ENCODE measurements at regions not wholly inside any gene's neighbourhood (a gene's known extent, or its start where the extent isn't known, plus 50 kb on each side); places are given as distances from the start of the nearest gene placed in this dataset.
"Not testable (repeated sequence)": the region's sequence is repeated elsewhere in the genome, so short reads cannot be mapped to it uniquely, and the experiment has no call there.

- DNase-seq (ENCODE audit: low read depth in 3 of 3): no peak
Measured at GRCh38 chr3:25151281-25151902, 276.7 kb upstream of the RARB start.

DNA sequence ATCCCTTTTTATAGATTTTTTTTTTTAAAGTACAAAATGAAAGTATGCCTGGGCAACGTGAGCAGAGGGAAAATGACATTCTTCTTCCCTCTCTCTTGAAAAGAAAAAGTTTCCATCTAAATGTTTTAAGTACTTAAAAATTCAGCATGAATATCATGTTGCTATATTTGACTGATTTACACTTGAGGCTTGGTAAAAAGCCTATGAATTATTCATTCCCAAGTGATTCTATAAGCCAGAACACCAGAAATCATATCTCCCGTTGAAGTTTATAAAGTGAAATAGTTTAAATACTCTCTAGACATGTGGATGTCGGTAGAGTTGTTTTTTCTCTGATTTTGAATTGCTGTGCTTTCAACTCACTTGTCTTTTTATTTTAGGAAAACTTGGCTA is 276.2 kb upstream of the RARB start:
- no peak for DNase-seq (ENCODE audit: low read depth in 3 of 3)

- no peak for DNase-seq (ENCODE audit: low read depth in 3 of 3)
Measured at GRCh38 chr3:25153136-25153535, 274.9 kb upstream of the RARB start.

- no peak for DNase-seq (ENCODE audit: low read depth in 3 of 3)
Measured at GRCh38 chr3:25153561-25153960, 274.5 kb upstream of the RARB start.

DNA sequence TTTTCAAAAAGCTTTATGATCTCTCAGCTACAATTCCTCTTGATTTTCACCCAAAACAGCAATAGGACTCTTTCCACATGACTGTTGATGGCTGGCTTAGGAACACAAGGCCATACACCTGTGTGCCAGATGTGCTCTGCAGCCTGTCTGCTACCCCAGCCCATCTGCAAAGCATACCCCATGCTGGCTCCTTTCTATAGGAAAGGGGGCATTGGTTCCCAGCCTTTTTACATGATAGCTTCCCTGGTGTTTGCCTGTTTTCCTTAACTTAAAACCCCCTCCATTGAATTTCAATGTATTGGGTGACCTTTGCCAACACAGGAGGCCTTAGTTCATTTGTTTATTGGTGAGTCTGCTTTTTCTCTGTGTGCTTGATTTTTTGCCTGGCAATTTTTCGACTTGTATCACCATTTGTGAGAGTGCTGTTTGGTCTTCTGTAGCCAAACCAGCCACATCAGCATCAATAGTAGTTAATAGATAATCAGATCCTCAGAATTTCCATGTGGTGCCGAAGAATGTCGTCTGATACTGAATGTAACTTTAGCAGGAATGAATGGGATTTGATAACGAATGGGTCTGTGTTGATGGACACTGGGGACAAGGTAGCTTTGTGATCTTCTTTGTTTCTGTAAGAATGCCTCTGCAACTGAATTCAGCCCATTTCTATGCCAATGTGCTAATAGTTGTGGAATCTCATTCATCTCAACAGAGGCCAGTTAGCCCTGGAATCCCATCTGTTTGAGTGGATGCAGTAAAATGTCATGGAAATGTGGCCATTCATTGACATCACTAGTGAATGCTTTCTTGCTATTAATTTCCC is 272.2 kb upstream of the RARB start:
- DNase-seq (ENCODE audit: low read depth in 3 of 3): no peak

- no peak for DNase-seq (ENCODE audit: low read depth in 3 of 3)
Measured at GRCh38 chr3:25156626-25157025, 271.4 kb upstream of the RARB start.

- DNase-seq (ENCODE audit: low read depth in 3 of 3): no peak
Measured at GRCh38 chr3:25165306-25165705, 262.8 kb upstream of the RARB start.

GRCh38 chr3:25166016-25166415 is 262.0 kb upstream of the RARB start:
- DNase-seq (ENCODE audit: low read depth in 3 of 3): no peak

- no peak for DNase-seq (ENCODE audit: low read depth in 3 of 3)
Measured at GRCh38 chr3:25169151-25169550, 258.9 kb upstream of the RARB start.

DNA sequence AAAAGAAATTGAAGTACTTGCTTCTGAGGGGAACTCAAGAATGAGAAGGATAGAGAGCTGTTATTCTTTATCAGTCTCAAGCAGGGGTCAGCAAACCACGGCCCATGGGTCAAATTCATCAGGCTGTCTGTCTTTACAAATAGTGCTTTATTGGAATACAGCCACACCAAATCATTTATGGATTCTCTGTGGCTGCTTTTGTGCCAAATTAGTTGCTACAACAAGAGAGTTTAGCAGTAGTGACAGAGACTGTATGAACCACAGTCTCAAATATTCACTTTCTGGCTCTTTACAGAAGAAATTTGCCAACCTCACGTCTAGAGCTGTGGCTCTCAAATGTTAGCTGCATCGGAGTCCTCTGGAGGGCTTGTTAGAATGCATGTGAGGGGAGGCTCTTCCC is 258.0 kb upstream of the RARB start:
- no peak for DNase-seq (ENCODE audit: low read depth in 3 of 3)

- no peak for DNase-seq (ENCODE audit: low read depth in 3 of 3)
Measured at GRCh38 chr3:25171118-25171807, 256.8 kb upstream of the RARB start.

- no peak for DNase-seq (ENCODE audit: low read depth in 3 of 3)
Measured at GRCh38 chr3:25171897-25172296, 256.2 kb upstream of the RARB start.

DNA sequence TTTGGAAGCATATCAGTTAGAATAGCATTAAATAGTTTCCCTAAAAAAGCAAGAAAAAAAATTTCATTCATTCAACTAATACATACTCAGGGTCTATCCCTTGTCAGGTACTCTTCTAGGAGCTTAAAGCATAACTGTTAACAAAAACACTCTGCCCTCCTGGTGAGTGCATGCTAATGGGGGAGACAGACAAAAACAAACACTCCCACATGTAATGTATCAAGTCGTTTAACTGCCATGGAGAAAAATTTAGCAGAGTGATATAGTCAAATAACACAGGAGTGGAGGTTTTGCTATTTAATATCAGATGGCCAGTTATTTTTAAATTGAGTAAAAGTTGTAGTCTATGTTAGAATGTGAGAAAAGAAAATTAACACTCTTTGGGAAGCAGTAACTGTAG is 254.5 kb upstream of the RARB start:
- DNase-seq (ENCODE audit: low read depth in 3 of 3): no peak

GRCh38 chr3:25174251-25174650 is 253.8 kb upstream of the RARB start:
- no peak for DNase-seq (ENCODE audit: low read depth in 3 of 3)

GRCh38 chr3:25177041-25177440 is 251.0 kb upstream of the RARB start:
- no peak for DNase-seq (ENCODE audit: low read depth in 3 of 3)

DNA sequence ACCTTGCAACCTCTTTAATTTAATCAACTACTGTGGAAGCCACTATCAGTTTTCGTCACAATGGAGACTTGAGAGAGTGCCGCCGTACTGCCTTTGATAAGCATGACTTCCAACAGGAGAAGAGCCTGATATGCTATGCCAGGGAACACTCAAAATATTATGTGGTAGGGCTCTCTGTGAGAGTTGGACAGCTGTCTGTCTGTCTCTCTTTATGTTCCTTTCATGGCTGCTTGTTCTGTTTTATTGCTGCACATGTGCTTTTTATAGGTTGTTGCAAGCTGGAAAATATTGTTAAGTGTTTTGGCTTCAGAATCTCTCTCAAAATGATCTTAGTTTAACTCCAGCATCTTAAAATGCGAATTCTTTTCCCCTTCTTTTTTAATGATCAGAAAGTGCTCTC is 249.4 kb upstream of the RARB start:
- no peak for DNase-seq (ENCODE audit: low read depth in 3 of 3)

- no peak for DNase-seq (ENCODE audit: low read depth in 3 of 3)
Measured at GRCh38 chr3:25181096-25181495, 247.0 kb upstream of the RARB start.

DNA sequence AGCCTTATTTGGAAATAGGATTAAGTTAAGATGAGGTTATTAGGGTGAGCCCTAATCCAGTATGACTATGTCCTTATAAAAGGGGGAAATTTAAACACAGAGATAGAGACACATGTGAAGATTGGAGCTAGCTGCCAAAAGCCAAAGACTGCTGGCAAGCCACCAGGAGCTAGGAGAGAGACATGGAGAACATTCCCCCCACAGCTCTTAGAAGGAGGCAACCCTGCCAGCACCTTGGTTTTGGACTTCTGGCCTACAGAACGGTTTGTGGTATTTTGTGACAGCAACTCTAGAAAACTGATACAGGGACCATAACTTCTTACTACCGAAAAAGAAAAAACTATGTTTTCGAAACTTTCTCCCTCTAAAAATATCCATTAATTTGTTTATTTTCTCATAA is 245.3 kb upstream of the RARB start:
- no peak for DNase-seq (ENCODE audit: low read depth in 3 of 3)

GRCh38 chr3:25184641-25185250 is 243.3 kb upstream of the RARB start:
- no peak for DNase-seq (ENCODE audit: low read depth in 3 of 3)

GRCh38 chr3:25191673-25192072 is 236.4 kb upstream of the RARB start:
- no peak for DNase-seq (ENCODE audit: low read depth in 3 of 3)

- DNase-seq (ENCODE audit: low read depth in 3 of 3): not testable (repeated sequence)
Measured at GRCh38 chr3:25199567-25199966, 228.5 kb upstream of the RARB start.

DNA sequence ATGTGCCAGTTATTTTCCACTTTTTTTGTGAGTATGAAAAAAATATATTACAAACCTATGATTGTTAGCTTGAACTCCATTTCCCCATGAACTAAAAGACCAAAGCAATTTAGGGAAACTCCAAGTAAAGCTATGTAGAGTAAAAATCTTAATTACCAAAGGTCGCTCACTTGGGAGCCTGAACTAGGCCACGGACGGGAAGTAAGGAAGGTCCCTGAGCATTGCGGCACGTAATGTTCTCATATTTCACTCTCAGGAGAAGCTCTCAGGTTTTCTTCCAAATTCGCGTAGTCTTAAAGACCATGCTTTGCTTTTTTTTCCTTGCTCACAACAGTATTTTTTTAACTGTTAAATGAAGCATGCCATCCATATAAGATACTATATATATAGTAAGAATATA is 215.3 kb upstream of the RARB start:
- DNase-seq (ENCODE audit: low read depth in 3 of 3): no peak

GRCh38 chr3:25214034-25214433 is 214.0 kb upstream of the RARB start:
- DNase-seq (ENCODE audit: low read depth in 3 of 3): no peak

All from stimulated activated CD4-positive, alpha-beta T cell treated with anti-CD3 and anti-CD28 coated beads, TNF-alpha, amount 100 ng/mL, for 4 hours (primary cell).